ENCODE measurements at regions not wholly inside any gene's neighbourhood (a gene's known extent, or its start where the extent isn't known, plus 50 kb on each side); places are given as distances from the start of the nearest gene placed in this dataset.

DNA sequence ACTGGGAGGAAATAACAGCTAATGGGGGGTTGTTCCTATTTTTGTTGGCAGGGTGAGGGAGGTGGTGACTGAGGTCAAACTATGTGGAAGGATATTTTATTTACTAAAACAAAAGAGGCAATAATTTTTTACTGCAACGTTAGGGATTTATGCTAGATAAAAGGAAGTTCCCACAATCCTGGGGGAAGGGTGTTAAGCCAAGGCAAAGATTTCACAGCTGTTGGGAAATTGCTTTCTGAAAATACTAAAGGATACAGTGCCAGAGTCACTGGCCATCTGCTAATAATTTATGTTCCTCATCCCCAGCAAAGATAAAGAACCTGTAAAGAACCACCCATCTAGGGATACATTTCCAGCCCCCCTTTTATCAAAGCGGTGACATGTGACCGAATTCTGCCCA is 756.0 kb upstream of the RBFOX1 start:
- no peak overlapping the region for H3K27ac Mint-ChIP-seq
- H3K4me3 Mint-ChIP-seq, result no peak overlapping the region
- no peaks in the 10 kb centered on the region for H3K36me3 Mint-ChIP-seq (ENCODE audit: low read depth)
- H3K27me3 Mint-ChIP-seq (ENCODE audit: insufficient read depth), result no peaks in the 10 kb centered on the region
- DNase-seq, result no peak
- H3K9me3 Mint-ChIP-seq, result peaks cover 46% of the 10 kb centered on the region
- no peaks in the 10 kb centered on the region for H3K4me1 Mint-ChIP-seq (ENCODE audit: low read depth)
- TF ChIP-seq, protein P1, sequence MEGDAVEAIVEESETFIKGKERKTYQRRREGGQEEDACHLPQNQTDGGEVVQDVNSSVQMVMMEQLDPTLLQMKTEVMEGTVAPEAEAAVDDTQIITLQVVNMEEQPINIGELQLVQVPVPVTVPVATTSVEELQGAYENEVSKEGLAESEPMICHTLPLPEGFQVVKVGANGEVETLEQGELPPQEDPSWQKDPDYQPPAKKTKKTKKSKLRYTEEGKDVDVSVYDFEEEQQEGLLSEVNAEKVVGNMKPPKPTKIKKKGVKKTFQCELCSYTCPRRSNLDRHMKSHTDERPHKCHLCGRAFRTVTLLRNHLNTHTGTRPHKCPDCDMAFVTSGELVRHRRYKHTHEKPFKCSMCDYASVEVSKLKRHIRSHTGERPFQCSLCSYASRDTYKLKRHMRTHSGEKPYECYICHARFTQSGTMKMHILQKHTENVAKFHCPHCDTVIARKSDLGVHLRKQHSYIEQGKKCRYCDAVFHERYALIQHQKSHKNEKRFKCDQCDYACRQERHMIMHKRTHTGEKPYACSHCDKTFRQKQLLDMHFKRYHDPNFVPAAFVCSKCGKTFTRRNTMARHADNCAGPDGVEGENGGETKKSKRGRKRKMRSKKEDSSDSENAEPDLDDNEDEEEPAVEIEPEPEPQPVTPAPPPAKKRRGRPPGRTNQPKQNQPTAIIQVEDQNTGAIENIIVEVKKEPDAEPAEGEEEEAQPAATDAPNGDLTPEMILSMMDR (IDR thresholded peaks at IDR 0.05), result no peak

GRCh38 chr16:6576113-6576512 is 756.5 kb upstream of the RBFOX1 start:
- Mint-ChIP-seq H3K4me3 (no peak overlapping the region), H3K27me3 (ENCODE audit: insufficient read depth) (no peaks in the 10 kb centered on the region; the same call in 1 of the 2 replicates), H3K27ac (no peak overlapping the region), H3K4me1 (ENCODE audit: low read depth) (no peaks in the 10 kb centered on the region), H3K36me3 (ENCODE audit: low read depth) (no peaks in the 10 kb centered on the region), H3K9me3 (peaks cover 42% of the 10 kb centered on the region)
- DNase-seq, result no peak
- TF ChIP-seq, protein P1 (IDR thresholded peaks at IDR 0.05), result no peak

GRCh38 chr16:6574146-6574545 is 758.5 kb upstream of the RBFOX1 start:
- no peaks in the 10 kb centered on the region; the same call in 1 of the 2 replicates for H3K27me3 Mint-ChIP-seq (ENCODE audit: insufficient read depth)
- TF ChIP-seq, protein P1 (IDR thresholded peaks at IDR 0.05), result no peak
- no peak overlapping the region for H3K27ac Mint-ChIP-seq
- no peak for DNase-seq
- H3K36me3 Mint-ChIP-seq (ENCODE audit: low read depth), result no peaks in the 10 kb centered on the region
- H3K4me1 Mint-ChIP-seq (ENCODE audit: low read depth), result no peaks in the 10 kb centered on the region
- H3K9me3 Mint-ChIP-seq, result peaks cover 36% of the 10 kb centered on the region
- H3K4me3 Mint-ChIP-seq, result no peak overlapping the region

DNA sequence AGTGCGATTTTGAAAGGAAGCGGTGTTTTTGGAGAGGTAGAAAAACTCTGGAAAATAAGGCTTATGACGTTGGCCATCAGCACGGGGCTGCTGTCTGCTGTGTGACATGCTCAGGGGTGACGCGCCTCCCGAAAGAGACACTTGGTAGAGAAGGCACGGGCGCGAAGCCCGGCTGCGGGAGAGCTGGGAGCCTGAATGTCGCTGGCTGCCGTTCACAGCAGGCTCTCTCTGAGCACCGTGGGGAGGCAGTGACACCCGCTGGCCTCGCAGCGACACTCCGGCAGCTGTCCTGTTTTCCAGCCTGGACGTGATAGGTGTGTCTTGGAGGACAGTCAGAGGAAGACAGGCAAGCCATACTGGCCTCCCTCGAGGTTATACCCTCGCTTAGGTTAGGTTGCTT is 759.1 kb upstream of the RBFOX1 start:
- TF ChIP-seq, protein P1 (IDR thresholded peaks at IDR 0.05), result no peak
- no peak for DNase-seq

DNA sequence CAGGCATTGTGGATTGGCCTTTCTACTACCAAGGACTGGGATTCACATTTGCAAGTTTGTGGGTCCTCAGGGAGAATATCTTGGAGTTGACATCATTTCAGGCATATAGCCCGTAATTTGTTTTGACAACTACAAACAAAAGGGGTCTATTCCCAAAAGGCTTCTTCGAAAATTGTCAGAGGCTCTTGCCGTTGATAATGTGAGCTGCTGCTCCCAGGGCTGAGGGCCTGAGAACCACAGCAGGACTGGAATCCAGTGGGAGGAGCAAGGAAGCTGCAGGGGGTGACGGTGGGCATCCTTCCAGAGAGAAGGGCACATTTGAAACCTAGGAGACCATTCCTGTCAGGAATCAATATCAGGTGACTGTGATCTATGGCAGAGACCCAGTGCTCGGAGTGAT is 761.6 kb upstream of the RBFOX1 start:
- no peaks in the 10 kb centered on the region; the same call in 1 of the 2 replicates for H3K27me3 Mint-ChIP-seq (ENCODE audit: insufficient read depth)
- no peaks in the 10 kb centered on the region for H3K36me3 Mint-ChIP-seq (ENCODE audit: low read depth)
- H3K27ac Mint-ChIP-seq, result no peak overlapping the region
- H3K4me3 Mint-ChIP-seq, result no peak overlapping the region
- DNase-seq, result no peak
- TF ChIP-seq, protein P1 (IDR thresholded peaks at IDR 0.05), result no peak
- H3K4me1 Mint-ChIP-seq (ENCODE audit: low read depth), result no peaks in the 10 kb centered on the region
- peaks cover 40% of the 10 kb centered on the region for H3K9me3 Mint-ChIP-seq

More for the DNA sequence above, 759.1 kb upstream of the RBFOX1 start:
- Mint-ChIP-seq H3K36me3 (ENCODE audit: low read depth) (no peaks in the 10 kb centered on the region), H3K27me3 (ENCODE audit: insufficient read depth) (no peaks in the 10 kb centered on the region; the same call in 1 of the 2 replicates), H3K9me3 (peaks cover 33% of the 10 kb centered on the region), H3K4me3 (no peak overlapping the region), H3K27ac (no peak overlapping the region), H3K4me1 (ENCODE audit: low read depth) (no peaks in the 10 kb centered on the region)

- Mint-ChIP-seq H3K9me3 (peaks cover 40% of the 10 kb centered on the region), H3K27ac (no peak overlapping the region), H3K4me3 (no peak overlapping the region), H3K27me3 (ENCODE audit: insufficient read depth) (no peaks in the 10 kb centered on the region; the same call in 1 of the 2 replicates), H3K4me1 (ENCODE audit: low read depth) (no peaks in the 10 kb centered on the region), H3K36me3 (ENCODE audit: low read depth) (no peaks in the 10 kb centered on the region)
- DNase-seq, result no peak
- TF ChIP-seq, protein P1 (IDR thresholded peaks at IDR 0.05), result no peak
Observed at GRCh38 chr16:6570530-6570929, 762.1 kb upstream of the RBFOX1 start.
